Transverse colon (tissue), 4 donors: ENCODE measurements at regions not wholly inside any gene's neighbourhood (a gene's known extent, or its start where the extent isn't known, plus 50 kb on each side); places are given as distances from the start of the nearest gene placed in this dataset.

Experiments used
- DNase-seq: peaks from one replicate; pipeline ENCODE4 v3.0.0-alpha.2; 2019
- H3K27ac ChIP-seq, 4 donors: fragments of 200-600 bp; sonication (generic); 2 replicates each; pipeline ENCODE4 v1.5.1; 2016 to 2018; ENCODE audit warnings: inconsistent platforms in 4 of 4
- H3K27me3 ChIP-seq: fragments of 200-600 bp; sonication (generic); 2 replicates; pipeline ENCODE4 v1.5.1; 2017; ENCODE audit warnings: inconsistent platforms
- H3K36me3 ChIP-seq, 4 donors: fragments of 200-600 bp; sonication (generic); 2 replicates each; pipeline ENCODE4 v1.5.1; 2017 to 2019; ENCODE audit warnings: inconsistent platforms in 4 of 4
- H3K4me1 ChIP-seq, 4 donors: fragments of 200-600 bp; sonication (generic); 2 replicates each; pipeline ENCODE4 v1.5.1; 2017 to 2020; ENCODE audit warnings: inconsistent platforms in 4 of 4
- H3K4me3 ChIP-seq, 4 donors: fragments of 200-600 bp; sonication (generic); 1 replicate in 1 of 4; 2 replicates in 3 of 4; pipeline versions ENCODE4 v1.5.1 to v1.6.1; 2017 to 2019; ENCODE audit warnings: inconsistent platforms in 4 of 4
- H3K9me3 ChIP-seq, 2 donors: fragments of 200-600 bp; sonication (generic); 2 replicates each; pipeline ENCODE4 v1.5.1; 2017 to 2019; ENCODE audit warnings: inconsistent platforms in 2 of 2
- CTCF ChIP-seq, 5 experiments: fragments of 200-600 bp in 3 of 5; fragments of 450-650 bp in 2 of 5; sonication (generic) in 3 of 5; IDR thresholded peaks; 1 replicate in 2 of 5; 2 replicates in 3 of 5; pipeline ENCODE4 v1.5.1; 2016 to 2017; ENCODE audit warnings: antibody characterized with exemption in 5 of 5, inconsistent platforms in 3 of 5, mild to moderate bottlenecking in 2 of 5, moderate library complexity in 1 of 5
- EP300 ChIP-seq: sonication (generic); formaldehyde crosslinking; IDR thresholded peaks from one replicate; pipeline ENCODE4 v1.6.1; 2017; ENCODE audit warnings: antibody characterized with exemption, low read depth
- POLR2A ChIP-seq: fragments of 450-650 bp; IDR thresholded peaks from one replicate; pipeline ENCODE4 v1.6.1; 2016; ENCODE audit warnings: antibody characterized with exemption, mild to moderate bottlenecking, moderate library complexity
- POLR2AphosphoS5 ChIP-seq, 3 donors: sonication (generic); formaldehyde crosslinking; IDR thresholded peaks; one replicate each; pipeline ENCODE4 v1.6.1; 2016; ENCODE audit warnings: antibody characterized with exemption in 3 of 3
- WGBS, 2 donors: methylation state at CpG; one replicate each; pipeline ENCODE4 v1.1.5; 2018; ENCODE audit warnings: low coverage in 1 of 2; 5-methylcytosine and 5-hydroxymethylcytosine counted together
- in situ Hi-C, 4 donors: fragments of 200-750 bp; cut with MboI; loops; one replicate each; pipeline versions ENCODE4 v1.15.0 to v1.15.1; 2017; ENCODE audit warnings: low sequenced_read_pairs in 3 of 4, low pct_ligation_motif_present in 1 of 4, low pct_unique_long_range_greater_than_20kb in 1 of 4
- intact Hi-C: fragments of 100-400 bp; cut with DNase I; formaldehyde crosslinking; loops from one replicate; pipeline ENCODE4 v1.15.1; 2023; ENCODE audit warnings: low total_unique reads

DNA sequence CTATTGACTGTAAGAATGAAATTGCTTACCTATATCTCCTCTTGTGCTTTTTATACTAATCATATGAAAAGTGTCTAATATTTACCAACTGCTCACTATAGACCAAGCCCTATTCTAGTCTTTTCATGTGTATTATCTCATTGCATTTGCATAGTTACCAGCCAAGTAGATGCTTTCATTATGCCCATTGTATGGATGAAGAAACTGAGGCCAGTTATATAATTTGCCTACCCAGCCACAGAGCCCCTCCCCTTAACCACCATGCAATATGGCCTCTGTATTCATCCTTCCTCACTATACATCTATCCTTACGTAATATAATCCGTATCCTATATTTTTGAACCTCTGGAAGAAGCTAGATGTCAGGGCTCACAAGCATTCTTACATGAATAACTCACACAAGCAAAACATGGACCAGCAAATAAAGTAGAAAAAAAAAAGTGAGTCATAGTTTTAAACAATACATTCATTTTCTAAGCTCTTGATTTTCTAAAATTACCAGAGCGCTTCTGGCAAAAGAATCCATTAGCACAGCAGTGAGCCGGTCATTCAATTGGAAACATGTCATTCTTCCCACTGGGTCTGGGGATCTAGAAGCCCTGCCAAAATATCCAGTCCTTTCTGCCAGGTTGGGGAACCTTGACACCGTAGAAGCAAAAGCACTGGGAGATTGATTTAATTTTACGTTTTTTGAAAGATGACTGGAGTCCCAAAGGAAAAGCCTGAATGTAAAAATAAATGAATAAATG, 80.0 kb downstream of the C11orf91 start:
- H3K4me3 ChIP-seq: no peak overlapping the region
- no peaks in the 10 kb centered on the region for H3K4me1 ChIP-seq
- no peaks in the 10 kb centered on the region for H3K27me3 ChIP-seq
- TF ChIP-seq POLR2AphosphoS5 (IDR thresholded peaks at IDR 0.05) (no peak), CTCF (IDR thresholded peaks at IDR 0.05) (no peak), EP300 (no peak), POLR2A (no peak)
- in situ Hi-C loops (no loop called here), intact Hi-C loops (no loop called here)
- DNase-seq: no peak
- no peaks in the 10 kb centered on the region for H3K36me3 ChIP-seq
- H3K9me3 ChIP-seq: no peaks in the 10 kb centered on the region
- 80 to 82% methylated on average over 6 of the region's 6 CpGs for WGBS, 2 donors
- H3K27ac ChIP-seq: no peak overlapping the region

- no peaks in the 10 kb centered on the region for H3K27me3 ChIP-seq
- no peaks in the 10 kb centered on the region for H3K36me3 ChIP-seq
- 75 to 79% methylated on average over 6 to 7 of the region's 7 CpGs for WGBS, 2 donors
- H3K9me3 ChIP-seq: no peaks in the 10 kb centered on the region
- in situ Hi-C loops (no loop called here), intact Hi-C loops (no loop called here)
- H3K4me1 ChIP-seq: no peaks in the 10 kb centered on the region
- no peak overlapping the region for H3K27ac ChIP-seq
- no peak for TF ChIP-seq POLR2A
- no peak for TF ChIP-seq POLR2AphosphoS5 (IDR thresholded peaks at IDR 0.05)
- no peak for TF ChIP-seq CTCF (IDR thresholded peaks at IDR 0.05)
- no peak for TF ChIP-seq EP300
- H3K4me3 ChIP-seq: no peak overlapping the region
- DNase-seq: no peak
Measured at GRCh38 chr11:33618956-33619355, 81.7 kb downstream of the C11orf91 start.

GRCh38 chr11:33618351-33618710, 82.3 kb downstream of the C11orf91 start:
- H3K36me3 ChIP-seq: no peaks in the 10 kb centered on the region
- no peaks in the 10 kb centered on the region for H3K27me3 ChIP-seq
- 89 to 100% methylated on average over 1 to 10 of the region's 10 CpGs for WGBS, 2 donors
- intact Hi-C loops: no loop called here
- H3K4me3 ChIP-seq: no peak overlapping the region
- no peaks in the 10 kb centered on the region for H3K4me1 ChIP-seq
- no peaks in the 10 kb centered on the region for H3K9me3 ChIP-seq
- no peak for TF ChIP-seq EP300
- TF ChIP-seq POLR2A: no peak
- TF ChIP-seq CTCF (IDR thresholded peaks at IDR 0.05): no peak
- TF ChIP-seq POLR2AphosphoS5 (IDR thresholded peaks at IDR 0.05): no peak
- no peak for DNase-seq
- no peak overlapping the region for H3K27ac ChIP-seq
- in situ Hi-C loops: no loop called here

GRCh38 chr11:33617672-33618350, 82.8 kb downstream of the C11orf91 start:
- no peak for DNase-seq
- H3K27ac ChIP-seq: no peak overlapping the region
- H3K4me3 ChIP-seq: no peak overlapping the region
- H3K36me3 ChIP-seq: no peaks in the 10 kb centered on the region
- intact Hi-C loops (no loop called here), in situ Hi-C loops (no loop called here)
- H3K4me1 ChIP-seq: no peaks in the 10 kb centered on the region
- no peaks in the 10 kb centered on the region for H3K9me3 ChIP-seq
- H3K27me3 ChIP-seq: no peaks in the 10 kb centered on the region
- 75 to 81% methylated on average over 8 of the region's 8 CpGs for WGBS, 2 donors
- TF ChIP-seq CTCF (IDR thresholded peaks at IDR 0.05) (no peak), POLR2AphosphoS5 (IDR thresholded peaks at IDR 0.05) (no peak), EP300 (no peak), POLR2A (no peak)
